Stimulated activated CD8-positive, alpha-beta memory T cell treated with anti-CD3 and anti-CD28 coated beads, Interleukin-12 subunit alpha, Interleukin-12 subunit beta, amount 100 ng/mL, for 24 hours (primary cell): ENCODE measurements at regions not wholly inside any gene's neighbourhood (a gene's known extent, or its start where the extent isn't known, plus 50 kb on each side); places are given as distances from the start of the nearest gene placed in this dataset.

ENCODE experiments used
- DNase-seq: peaks from one replicate; pipeline ENCODE4 v3.0.0-alpha.2; 2020; ENCODE audit errors: extremely low read depth

DNA sequence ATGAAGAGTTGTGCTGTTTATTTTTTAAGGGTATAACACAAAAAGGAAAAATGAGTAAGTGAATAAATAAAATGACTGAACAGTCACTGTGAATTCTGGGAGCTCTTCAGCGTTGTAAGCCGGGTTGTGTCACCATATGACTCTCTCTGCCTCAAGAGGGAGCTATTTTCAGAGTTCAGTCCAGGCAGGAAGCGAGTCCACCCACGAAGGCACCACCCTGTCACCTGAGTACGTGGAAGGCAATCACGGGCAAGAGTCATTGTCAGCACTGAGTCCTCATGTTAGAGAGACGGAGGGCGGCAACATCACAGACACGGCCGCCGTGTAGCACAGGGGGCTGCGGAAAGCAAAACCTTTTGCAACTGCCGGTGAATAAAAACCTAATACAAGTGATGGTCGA is 227.6 kb downstream of the UTP18 start:
- DNase-seq = no peak

DNA sequence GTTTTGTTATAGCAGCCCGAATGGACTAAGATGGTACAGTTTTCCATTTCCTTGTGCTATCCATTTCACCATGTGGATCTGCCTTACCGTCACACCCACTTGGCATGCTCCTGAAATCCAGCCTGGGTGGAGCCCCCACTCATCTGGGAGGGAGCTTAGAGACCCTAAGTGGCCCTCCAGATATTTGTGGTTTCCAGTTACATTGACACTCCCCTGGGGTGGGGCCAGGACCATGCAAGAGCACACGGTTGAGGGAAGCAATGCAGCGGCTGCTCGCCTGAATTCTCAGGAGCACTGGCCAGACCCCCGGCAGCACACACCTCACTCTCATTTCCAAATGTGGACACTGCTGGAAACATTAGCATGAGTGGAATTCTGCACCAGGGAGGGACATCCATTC is 231.1 kb downstream of the UTP18 start:
- no peak for DNase-seq

- DNase-seq = no peak
These were observed 232.9 kb downstream of the UTP18 start for GRCh38 chr17:51493206-51493605.

DNA sequence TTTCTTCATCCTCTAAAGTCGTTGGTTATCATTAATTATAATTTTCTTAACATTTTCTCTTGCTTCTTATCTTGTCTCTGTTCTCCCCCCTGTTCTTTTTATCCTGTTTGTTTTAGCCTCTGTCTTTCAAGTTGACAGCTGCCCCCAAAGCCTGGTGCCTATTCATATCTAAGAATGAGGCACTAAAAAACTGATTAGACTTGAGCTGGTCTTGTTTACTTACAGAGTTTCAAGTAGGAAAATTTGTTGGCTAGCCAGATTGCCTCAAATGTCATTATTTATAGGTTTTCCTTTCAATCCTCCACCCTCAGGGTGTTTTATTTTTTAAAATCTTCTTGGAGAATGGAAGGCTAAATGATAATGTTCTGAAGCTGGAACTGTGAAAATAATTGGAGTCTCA is 236.0 kb downstream of the UTP18 start:
- DNase-seq = no peak

- DNase-seq = no peak
These were observed 239.6 kb downstream of the UTP18 start for GRCh38 chr17:51499897-51500296.

DNA sequence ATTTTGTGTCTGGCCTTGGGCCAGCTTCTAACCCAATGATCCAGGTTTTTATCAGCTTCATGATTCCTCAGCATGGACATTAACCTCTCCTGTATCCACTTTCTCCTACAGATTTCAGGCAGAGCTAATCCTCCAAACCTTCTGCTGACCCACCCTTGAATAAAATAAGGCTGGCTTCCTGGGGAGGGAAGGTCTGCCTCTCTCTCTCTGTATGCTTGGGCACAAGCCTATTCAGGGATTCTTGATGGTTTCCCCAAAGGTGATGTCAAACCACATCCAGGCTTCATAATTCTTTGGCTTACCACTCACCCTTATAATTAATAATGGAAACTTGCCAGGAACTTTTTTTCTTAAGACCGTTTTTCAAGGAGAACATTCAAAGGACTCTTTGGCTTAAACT is 240.1 kb downstream of the UTP18 start:
- no peak for DNase-seq

GRCh38 chr17:51505450-51505849 is 245.1 kb downstream of the UTP18 start:
- DNase-seq = no peak

DNA sequence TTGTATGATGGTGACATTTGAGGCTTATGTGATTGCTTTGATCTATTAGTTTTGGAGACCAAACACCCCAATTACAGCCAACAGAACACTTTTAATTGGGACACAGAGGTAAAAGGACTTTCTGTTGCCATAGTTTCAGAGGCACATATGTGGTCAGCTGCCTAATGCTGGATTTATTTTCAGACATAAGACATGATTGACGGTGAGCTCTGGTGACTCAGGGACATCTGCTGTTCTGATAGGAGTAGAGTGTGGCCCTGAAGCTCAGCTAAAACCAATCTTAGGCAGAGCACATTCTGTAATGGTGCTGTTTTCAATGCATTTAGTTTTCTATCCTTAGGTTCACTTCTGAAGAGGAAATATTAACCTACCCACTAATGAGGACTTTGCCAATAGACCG is 247.1 kb downstream of the UTP18 start:
- no peak for DNase-seq

- DNase-seq = no peak
These were observed 247.7 kb downstream of the UTP18 start for GRCh38 chr17:51508048-51508447.

DNA sequence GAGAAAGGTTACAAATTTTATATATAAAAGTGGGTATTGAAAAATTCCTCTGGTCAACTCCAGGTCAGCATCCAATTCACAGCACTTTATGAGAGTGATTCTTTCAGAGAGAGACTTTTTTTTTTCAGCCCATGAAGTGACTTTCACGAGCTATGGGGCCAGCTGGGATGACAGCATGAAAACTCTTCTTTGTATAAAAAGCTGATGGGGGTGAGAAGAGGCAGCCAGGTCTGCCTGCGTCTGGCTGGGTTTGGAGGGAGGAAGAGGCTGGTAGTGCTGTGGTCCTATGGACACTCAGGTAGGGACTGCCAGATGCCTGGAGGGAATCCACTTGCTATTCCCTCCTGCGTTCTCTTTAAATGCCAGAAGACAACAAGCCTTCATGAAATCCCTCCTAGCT is 250.6 kb downstream of the UTP18 start:
- DNase-seq = no peak

DNA sequence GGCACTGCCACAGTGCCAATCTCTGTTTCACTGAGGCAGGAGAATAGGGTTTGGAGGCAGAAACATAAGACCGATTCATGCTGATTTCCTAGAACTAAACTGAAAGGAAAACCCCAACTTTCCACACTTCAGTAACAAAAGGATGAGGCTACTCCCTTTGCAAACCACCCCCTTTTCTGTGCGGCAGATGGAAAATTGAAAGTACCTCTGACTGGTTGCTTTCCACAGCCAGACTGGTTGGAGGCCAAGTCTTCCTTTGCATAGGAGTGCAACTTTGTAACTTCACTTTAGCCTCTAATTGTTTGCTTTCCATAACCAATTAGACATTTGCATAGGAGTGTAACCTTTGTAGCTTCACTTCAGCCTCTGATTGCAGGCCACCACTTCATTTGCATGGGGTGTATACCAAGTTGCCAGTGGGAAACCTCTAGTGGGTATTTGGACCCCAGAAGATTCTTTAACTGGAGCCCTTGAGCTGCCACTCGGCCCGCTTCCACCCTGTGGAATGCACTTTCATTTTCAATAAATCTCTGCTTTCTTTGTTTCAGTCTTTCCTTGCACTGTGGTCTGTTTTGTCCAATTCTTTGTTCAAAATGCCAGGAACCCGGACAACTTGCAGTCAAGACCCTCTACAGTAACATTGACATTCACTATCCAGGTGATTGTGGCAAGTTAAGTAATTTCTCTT is 252.0 kb downstream of the UTP18 start:
- DNase-seq = no peak

DNA sequence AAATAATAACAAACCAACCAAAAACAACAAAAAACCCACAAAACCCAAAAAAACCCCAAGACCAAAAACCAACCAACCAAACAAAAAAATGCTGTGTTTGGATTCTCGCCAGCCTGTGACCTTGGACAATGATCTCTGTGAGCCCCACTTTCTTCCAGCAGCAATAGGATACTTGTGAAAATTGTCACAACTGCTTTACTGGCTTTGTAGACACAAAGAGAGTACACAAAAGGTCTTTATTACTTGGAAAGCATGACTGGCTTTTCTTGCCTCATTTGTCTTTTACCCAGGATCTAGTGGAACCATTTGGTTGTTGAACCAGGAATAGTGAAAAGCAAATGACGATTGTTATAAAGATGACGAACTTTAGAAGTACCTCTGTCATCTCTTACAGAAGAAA is 256.6 kb downstream of the UTP18 start:
- DNase-seq = no peak

- no peak for DNase-seq
These were observed 264.2 kb downstream of the UTP18 start for GRCh38 chr17:51524524-51524923.

DNA sequence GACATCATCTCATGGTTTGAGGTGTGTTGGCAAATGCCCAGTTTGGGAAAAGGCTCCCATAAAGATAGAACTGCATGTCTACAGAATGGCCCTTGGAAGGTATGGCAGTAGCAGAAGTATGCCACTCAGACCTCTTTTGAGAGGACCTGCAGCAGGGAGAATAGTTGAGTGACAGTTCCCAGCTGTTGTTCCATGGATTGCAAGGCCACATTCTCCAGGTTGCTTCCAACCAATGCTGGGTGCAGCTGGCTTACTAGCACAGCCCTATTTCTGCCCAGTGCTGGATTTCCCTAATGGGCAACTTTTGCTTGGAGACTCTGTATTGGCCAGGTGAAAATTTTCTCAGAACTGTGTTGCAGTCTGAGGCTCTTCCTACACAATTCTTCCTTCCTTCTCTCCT is 266.2 kb downstream of the UTP18 start:
- no peak for DNase-seq

GRCh38 chr17:51527225-51527982 is 267.1 kb downstream of the UTP18 start:
- DNase-seq = no peak

DNA sequence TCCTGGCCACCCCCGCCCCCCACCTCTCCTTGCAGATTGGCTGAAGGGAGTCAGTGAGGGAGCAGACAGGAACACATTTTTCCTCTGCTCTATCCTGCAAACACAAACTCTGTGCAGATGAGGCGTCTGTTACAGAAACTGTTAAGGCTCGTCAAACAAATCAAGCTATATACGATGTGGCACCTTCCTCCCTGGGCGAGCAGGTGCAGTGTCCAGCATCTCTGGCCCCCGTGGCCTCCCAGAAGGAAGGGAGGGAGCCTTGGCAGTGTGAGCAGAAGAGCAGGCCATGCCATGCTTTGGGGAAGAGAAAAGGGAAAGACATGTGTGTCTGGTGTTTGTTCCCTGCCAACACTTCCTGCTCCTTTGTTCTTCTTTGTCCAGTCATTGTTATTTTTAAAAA is 267.8 kb downstream of the UTP18 start:
- DNase-seq = no peak

DNA sequence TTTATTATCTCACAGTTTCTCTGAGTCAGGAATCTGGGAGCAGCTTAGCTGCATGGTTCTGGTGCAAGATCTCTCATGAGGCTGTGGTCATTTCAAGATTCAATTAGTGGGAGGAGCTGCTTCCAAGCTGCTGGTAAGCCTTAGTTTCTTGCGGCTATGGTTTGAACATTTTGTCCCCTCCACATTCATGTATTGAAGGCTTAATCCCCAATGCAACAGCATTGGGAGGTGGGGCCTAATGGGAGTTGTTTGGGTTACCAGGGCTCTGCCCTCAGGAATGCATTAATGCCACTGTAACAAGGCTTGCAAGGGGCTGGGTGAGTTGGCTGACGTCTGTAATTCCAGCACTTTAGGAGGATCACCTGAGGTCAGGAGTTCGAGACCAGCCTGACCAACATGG is 272.9 kb downstream of the UTP18 start:
- DNase-seq = no peak

DNA sequence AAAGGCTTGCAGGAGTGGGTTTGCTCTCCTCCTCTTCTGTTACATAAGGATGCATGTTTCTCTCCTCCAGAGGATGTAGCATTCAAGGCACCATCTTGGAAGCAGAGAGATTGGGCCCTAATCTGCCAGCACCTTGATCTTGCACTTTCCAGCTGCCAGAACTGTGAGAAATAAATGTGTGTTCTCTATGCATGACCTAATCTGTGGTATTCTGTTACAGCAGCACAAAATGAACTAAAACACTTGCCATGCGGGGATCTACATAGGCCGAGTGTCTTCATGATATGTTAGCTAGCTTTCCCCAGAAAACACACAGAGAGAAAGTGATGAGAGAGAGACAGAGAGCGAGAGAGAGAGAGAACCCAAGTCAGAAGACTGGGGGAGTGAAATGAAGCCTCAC is 273.5 kb downstream of the UTP18 start:
- no peak for DNase-seq

DNA sequence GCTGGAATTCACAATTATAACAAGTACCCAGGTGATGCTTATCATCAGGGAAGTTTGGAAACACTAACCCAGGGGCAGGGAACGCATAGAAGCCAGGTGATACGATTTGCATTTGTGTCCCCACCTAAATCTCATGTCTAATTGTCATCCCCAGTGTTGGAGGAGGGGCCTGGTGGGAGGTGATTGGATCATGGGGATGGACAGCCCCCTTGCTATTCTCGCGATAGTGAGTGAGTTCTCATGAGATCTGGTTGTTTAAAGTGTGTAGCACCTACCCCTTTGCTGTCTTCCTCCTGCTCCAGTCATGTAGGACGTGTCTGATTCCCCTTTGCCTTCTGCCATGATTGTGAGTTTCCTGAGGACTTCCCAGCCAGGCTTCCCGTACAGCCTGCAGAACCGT is 276.3 kb downstream of the UTP18 start:
- no peak for DNase-seq

- no peak for DNase-seq
These were observed 277.7 kb downstream of the UTP18 start for GRCh38 chr17:51537996-51538550.

GRCh38 chr17:51540151-51540550 is 279.8 kb downstream of the UTP18 start:
- no peak for DNase-seq

- DNase-seq = no peak
These were observed 280.9 kb downstream of the UTP18 start for GRCh38 chr17:51541215-51541614.

GRCh38 chr17:51546114-51546513 is 285.8 kb downstream of the UTP18 start:
- no peak for DNase-seq
